ENCODE measurements at regions not wholly inside any gene's neighbourhood (a gene's known extent, or its start where the extent isn't known, plus 50 kb on each side); places are given as distances from the start of the nearest gene placed in this dataset.

- no peak for TF ChIP-seq ZNF532 (CRISPR knock-in tag; IDR thresholded peaks at IDR 0.05; ENCODE audit: borderline replicate concordance)
- TF ChIP-seq ZNF317 (CRISPR knock-in tag; IDR thresholded peaks at IDR 0.05; ENCODE audit: borderline replicate concordance, low read depth) = peak; percentile 13; the same call in 1 of the 2 replicates
- TF ChIP-seq NFATC4 (CRISPR knock-in tag; IDR thresholded peaks at IDR 0.05) = no peak
- TF ChIP-seq ETV6 (CRISPR knock-in tag; IDR thresholded peaks at IDR 0.05) = no peak; the same call in none of the 2 replicates
- TF ChIP-seq E2F4 (CRISPR knock-in tag; IDR thresholded peaks at IDR 0.05; ENCODE audit: borderline replicate concordance, low read depth) = no peak
- TF ChIP-seq RELA (CRISPR knock-in tag; IDR thresholded peaks at IDR 0.05; ENCODE audit: borderline replicate concordance) = no peak
- TF ChIP-seq FOXP4 (CRISPR knock-in tag; IDR thresholded peaks at IDR 0.05) = no peak
- no peak for TF ChIP-seq IRF1 (CRISPR knock-in tag; IDR thresholded peaks at IDR 0.05)
- TF ChIP-seq TCF7 (CRISPR knock-in tag; IDR thresholded peaks at IDR 0.05; ENCODE audit: low read depth) = no peak
- TF ChIP-seq SMAD4 (CRISPR knock-in tag; IDR thresholded peaks at IDR 0.05) = no peak
- TF ChIP-seq ZNF138 (CRISPR knock-in tag; conservative IDR thresholded peaks at IDR 0.05) = no peak
- peak; percentile 70; the same call in 1 of the 2 replicates for TF ChIP-seq FOXP1 (CRISPR knock-in tag; IDR thresholded peaks at IDR 0.05; ENCODE audit: borderline replicate concordance)
- 0 out of 2 replicates have a peak, but pooled peaks have one; percentile 63 for TF ChIP-seq ZBTB21 (CRISPR knock-in tag; IDR thresholded peaks at IDR 0.05; ENCODE audit: borderline replicate concordance)
- 0 out of 2 replicates have a peak, but pooled peaks have one; percentile 60 for TF ChIP-seq ARID4B (CRISPR knock-in tag; IDR thresholded peaks at IDR 0.05; ENCODE audit: borderline replicate concordance)
- TF ChIP-seq RORB (CRISPR knock-in tag; IDR thresholded peaks at IDR 0.05) = no peak
- peak; percentile 93 for TF ChIP-seq CTCF (IDR thresholded peaks at IDR 0.05)
- TF ChIP-seq CDX4 (CRISPR knock-in tag; IDR thresholded peaks at IDR 0.05; ENCODE audit: borderline replicate concordance) = no peak
- TF ChIP-seq USF2 (CRISPR knock-in tag; IDR thresholded peaks at IDR 0.05) = 0 out of 2 replicates have a peak, but pooled peaks have one; percentile 24
These were observed 134.7 kb downstream of the TPRA1 start (continued) for GRCh38 chr3:127455541-127456450.

Data from WTC11 (cell line).